HFFc6 (cell line): ENCODE measurements at regions not wholly inside any gene's neighbourhood (a gene's known extent, or its start where the extent isn't known, plus 50 kb on each side); places are given as distances from the start of the nearest gene placed in this dataset.
"Not testable (repeated sequence)": the region's sequence is repeated elsewhere in the genome, so short reads cannot be mapped to it uniquely, and the experiment has no call there.

ENCODE experiments used
- DNase-seq: peaks from one replicate; pipeline ENCODE4 v3.0.0-alpha.2; 2018
- H3K27ac Mint-ChIP-seq: 2 replicates; pipeline ENCODE4 v1.8.0; 2020; ENCODE audit warnings: mild to moderate bottlenecking, mixed read lengths
- H3K27me3 Mint-ChIP-seq: 2 replicates; pipeline ENCODE4 v1.8.0; 2021; ENCODE audit warnings: mild to moderate bottlenecking, moderate library complexity, mixed read lengths; ENCODE audit not compliant: insufficient read depth
- H3K36me3 Mint-ChIP-seq: 2 replicates; pipeline ENCODE4 v1.8.0; 2021; ENCODE audit warnings: low read depth, mixed read lengths
- H3K4me1 Mint-ChIP-seq: 2 replicates; pipeline ENCODE4 v1.8.0; 2020; ENCODE audit warnings: low read depth, mixed read lengths
- H3K4me3 Mint-ChIP-seq: 2 replicates; pipeline ENCODE4 v1.8.0; 2020; ENCODE audit warnings: mild to moderate bottlenecking, moderate library complexity, mixed read lengths
- H3K9me3 Mint-ChIP-seq: 2 replicates; pipeline ENCODE4 v1.8.0; 2020; ENCODE audit warnings: mild to moderate bottlenecking, mixed read lengths
- CTCF ChIP-seq: fragments of 200-600 bp; sonication (generic); IDR thresholded peaks from 2 replicates; pipeline ENCODE4 v1.5.0; 2021; ENCODE audit warnings: antibody characterized with exemption, mild to moderate bottlenecking

GRCh38 chr21:15127437-15127836 is 62.6 kb upstream of the NRIP1 start:
- no peak overlapping the region for H3K4me3 Mint-ChIP-seq
- no peaks in the 10 kb centered on the region for H3K9me3 Mint-ChIP-seq
- TF ChIP-seq CTCF, result no peak
- no peaks in the 10 kb centered on the region for H3K4me1 Mint-ChIP-seq
- peaks cover 10% of the 10 kb centered on the region for H3K27me3 Mint-ChIP-seq
- DNase-seq, result no peak
- H3K36me3 Mint-ChIP-seq, result no peaks in the 10 kb centered on the region
- no peak overlapping the region for H3K27ac Mint-ChIP-seq

- H3K36me3 Mint-ChIP-seq, result no peaks in the 10 kb centered on the region
- H3K27ac Mint-ChIP-seq, result no peak overlapping the region
- H3K4me1 Mint-ChIP-seq, result no peaks in the 10 kb centered on the region
- DNase-seq, result no peak
- no peak for TF ChIP-seq CTCF
- H3K9me3 Mint-ChIP-seq, result no peaks in the 10 kb centered on the region
- H3K4me3 Mint-ChIP-seq, result no peak overlapping the region
- H3K27me3 Mint-ChIP-seq, result peaks cover 10% of the 10 kb centered on the region
These were observed 63.5 kb upstream of the NRIP1 start for GRCh38 chr21:15128267-15128666.

DNA sequence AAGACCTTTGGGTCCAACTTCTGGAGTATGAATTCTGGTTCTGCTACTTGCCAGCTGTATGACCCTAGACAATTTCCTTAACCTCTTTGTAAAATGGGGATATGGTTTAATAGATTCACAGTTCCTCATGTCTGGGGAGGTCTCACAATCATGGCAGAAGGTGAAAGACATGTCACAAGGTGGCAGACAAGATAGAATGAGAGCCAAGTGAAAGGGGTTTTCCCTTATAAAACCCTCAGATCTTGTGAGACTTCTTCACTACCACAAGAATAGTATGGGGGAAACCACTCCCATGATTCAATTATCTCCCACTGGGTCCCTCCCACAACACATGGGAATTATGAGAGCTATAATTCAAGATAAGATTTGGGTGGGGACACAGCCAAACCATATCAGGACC is 63.9 kb upstream of the NRIP1 start:
- not testable (repeated sequence) for H3K36me3 Mint-ChIP-seq, H3K4me3 Mint-ChIP-seq, H3K9me3 Mint-ChIP-seq

DNA sequence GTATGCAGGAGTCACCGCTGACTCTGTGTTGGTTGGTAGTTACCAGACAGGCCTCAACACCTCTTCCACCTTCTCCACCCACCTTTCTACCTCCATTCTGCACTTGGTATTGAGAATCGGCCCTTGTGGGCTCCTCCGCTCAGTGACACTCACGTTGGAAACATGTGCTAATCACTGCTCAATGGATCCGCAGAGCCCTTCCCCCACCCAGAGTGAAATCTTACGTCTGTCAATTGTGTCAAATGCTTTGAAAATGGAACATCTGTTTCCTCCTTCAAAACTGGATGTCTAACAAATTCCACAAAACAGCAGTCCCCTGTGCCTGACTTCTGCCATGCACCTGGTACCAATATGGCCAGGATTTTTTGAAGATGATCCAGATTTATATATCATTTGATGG is 65.5 kb upstream of the NRIP1 start:
- DNase-seq, result no peak
- no peak overlapping the region for H3K4me3 Mint-ChIP-seq
- H3K27me3 Mint-ChIP-seq, result peaks cover 10% of the 10 kb centered on the region
- H3K4me1 Mint-ChIP-seq, result no peaks in the 10 kb centered on the region
- no peaks in the 10 kb centered on the region for H3K36me3 Mint-ChIP-seq
- TF ChIP-seq CTCF, result no peak
- H3K9me3 Mint-ChIP-seq, result no peaks in the 10 kb centered on the region
- no peak overlapping the region for H3K27ac Mint-ChIP-seq

More for the DNA sequence above, 63.9 kb upstream of the NRIP1 start:
- peaks cover 10% of the 10 kb centered on the region for H3K27me3 Mint-ChIP-seq
- DNase-seq, H3K27ac Mint-ChIP-seq, H3K4me1 Mint-ChIP-seq: not testable (repeated sequence)

GRCh38 chr21:15130751-15131150 is 66.0 kb upstream of the NRIP1 start:
- no peak overlapping the region for H3K4me3 Mint-ChIP-seq
- H3K27me3 Mint-ChIP-seq, result peaks cover 10% of the 10 kb centered on the region
- DNase-seq, result no peak
- no peak for TF ChIP-seq CTCF
- H3K4me1 Mint-ChIP-seq, result no peaks in the 10 kb centered on the region
- H3K36me3 Mint-ChIP-seq, result no peaks in the 10 kb centered on the region
- H3K27ac Mint-ChIP-seq, result no peak overlapping the region
- H3K9me3 Mint-ChIP-seq, result no peaks in the 10 kb centered on the region

- no peak for DNase-seq
- Mint-ChIP-seq H3K27me3 (peaks cover 5% of the 10 kb centered on the region; the same call in 1 of the 2 replicates), H3K27ac (no peak overlapping the region), H3K9me3 (no peaks in the 10 kb centered on the region), H3K36me3 (no peaks in the 10 kb centered on the region), H3K4me1 (no peaks in the 10 kb centered on the region), H3K4me3 (no peak overlapping the region)
- TF ChIP-seq CTCF, result no peak
These were observed 68.0 kb upstream of the NRIP1 start for GRCh38 chr21:15132781-15133180.
